ENCODE measurements at regions not wholly inside any gene's neighbourhood (a gene's known extent, or its start where the extent isn't known, plus 50 kb on each side); places are given as distances from the start of the nearest gene placed in this dataset.

DNA sequence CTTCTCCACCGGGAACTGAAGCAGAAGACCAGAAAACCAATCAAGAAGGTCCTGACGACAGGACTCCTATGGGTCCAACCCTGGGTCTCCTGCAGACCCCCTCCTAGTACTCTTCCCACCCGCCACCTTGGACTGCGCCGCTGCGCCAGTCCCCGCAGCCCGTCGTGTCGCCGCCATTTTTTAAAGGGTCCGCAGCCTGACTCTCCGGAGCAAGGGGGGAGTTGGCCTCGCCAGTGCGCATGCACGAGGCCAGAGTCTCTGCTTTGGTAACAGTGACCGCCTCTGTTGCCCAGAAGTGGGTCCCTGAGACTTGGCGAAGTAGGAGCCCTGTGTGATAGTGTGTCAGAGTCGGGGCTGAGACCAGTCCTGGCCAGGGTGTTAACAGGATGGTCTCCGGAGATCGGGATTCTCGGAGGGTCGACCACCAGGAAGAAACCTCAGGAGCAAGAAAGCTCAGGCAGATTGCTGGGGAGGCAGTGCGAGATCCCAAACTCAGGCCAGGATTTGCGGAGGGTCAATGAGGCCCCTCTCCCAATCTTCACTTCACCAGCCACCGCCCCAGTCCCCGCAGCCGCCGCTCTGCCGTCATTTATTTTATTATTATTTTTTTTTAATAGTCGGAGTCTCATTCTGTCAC lies 612.5 kb downstream of the KCNJ18 start:
- TF ChIP-seq CTCF (IDR thresholded peaks at IDR 0.05), result no peak
- TF ChIP-seq POLR2A (IDR thresholded peaks at IDR 0.05), result no peak
